ENCODE measurements at regions not wholly inside any gene's neighbourhood (a gene's known extent, or its start where the extent isn't known, plus 50 kb on each side); places are given as distances from the start of the nearest gene placed in this dataset.

DNA sequence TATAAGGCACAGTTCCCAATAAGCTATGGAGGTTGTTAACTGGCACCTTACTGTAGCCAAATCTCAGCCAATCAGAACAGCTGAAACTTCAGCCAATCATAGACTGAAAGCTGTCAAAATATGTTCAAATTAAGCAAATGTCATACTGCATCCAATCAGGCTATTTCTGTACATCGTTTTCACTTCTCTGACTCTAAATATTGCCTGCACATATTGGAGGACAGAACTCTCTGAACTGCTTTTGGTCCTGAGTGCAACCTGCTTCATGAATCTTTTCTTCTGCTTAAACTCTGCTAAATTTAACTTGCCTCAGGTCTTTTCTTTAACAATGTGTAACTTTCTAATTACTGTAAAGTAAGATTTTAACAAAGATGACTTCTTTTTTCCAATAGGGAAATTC is 1198.9 kb upstream of the PCDH7 start:
- no peak for DNase-seq (ENCODE audit: low spot score)

DNA sequence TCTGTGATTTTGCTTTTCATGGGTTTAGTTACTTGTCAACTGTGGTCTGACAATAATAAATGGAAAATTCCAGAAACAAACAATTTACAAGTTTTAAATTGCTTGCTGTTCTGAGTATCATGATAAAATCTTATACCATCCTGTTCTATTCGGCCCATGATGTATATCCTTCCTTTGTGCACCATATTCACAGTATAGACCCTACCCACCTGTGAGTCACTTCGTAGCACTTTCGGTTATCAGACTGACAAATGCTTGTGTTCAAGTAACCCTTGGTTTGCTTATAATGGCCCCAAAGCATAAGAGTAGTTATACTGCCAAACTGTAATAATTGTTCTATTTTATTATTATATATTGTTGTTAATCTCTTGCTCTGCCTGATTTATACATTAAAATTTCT is 1183.4 kb upstream of the PCDH7 start:
- no peak for DNase-seq (ENCODE audit: low spot score)

DNA sequence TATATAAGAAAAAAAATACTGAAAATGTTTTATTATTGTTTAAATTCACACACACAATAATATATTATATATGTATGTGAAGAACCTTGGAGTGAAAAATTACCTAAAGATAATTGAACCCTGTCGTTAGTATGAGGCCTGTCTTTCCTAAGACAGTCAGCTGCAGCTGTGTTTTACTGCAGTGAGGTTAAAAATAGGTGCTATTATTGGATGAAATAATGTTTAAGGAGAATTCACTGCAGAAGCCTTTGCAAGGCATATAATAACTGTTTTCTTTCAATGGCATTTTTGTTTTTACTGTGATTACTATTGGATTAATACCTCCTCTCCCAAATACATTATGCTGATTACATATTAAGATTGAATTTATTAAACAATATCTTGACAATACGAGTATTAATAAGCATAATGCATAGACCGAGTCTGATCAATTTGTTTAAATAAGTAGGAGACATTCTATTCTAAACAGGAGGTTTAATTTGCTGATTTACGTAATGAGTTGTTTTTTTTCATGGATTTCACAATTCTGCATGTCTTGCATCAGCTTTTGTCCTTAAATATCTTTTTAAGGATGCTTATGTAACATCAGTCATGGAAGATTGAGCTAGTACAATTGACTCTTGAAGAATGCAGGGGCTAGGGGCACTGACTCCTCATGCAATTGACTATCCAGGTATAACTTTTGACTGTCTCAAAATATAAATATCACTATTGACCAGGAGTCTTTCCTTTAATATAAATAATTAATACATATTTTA is 1181.1 kb upstream of the PCDH7 start:
- DNase-seq (ENCODE audit: low spot score) = no peak

DNA sequence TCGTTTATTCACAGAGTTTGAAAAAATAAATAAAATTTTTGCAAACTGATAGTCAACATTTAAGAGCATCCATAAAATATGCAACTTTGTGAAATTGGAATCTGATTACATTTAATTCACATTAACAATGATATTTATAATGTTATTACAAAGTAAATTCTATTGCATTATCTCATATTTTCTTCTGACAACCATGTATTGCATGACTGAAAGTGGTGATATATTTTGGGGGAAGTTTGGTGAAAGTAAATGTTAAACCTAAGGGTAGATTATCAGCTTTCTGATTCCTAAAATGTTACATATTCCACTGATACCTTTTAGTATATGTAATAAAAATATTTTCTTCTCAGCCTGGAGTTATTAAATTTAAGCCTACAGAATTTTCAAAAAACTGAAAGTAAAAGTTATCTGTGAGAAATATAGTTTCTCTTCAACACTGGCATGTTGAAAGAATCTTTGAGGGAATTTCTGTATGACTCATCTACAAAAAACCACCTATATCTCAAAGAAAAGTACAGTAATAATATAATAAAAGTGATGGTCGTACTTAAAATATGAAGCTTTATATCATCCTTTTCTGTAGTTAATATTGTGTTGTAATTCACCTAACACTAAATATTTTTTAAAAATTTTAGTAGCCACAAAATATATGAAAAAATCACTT is 1179.6 kb upstream of the PCDH7 start:
- no peak for DNase-seq (ENCODE audit: low spot score)

DNA sequence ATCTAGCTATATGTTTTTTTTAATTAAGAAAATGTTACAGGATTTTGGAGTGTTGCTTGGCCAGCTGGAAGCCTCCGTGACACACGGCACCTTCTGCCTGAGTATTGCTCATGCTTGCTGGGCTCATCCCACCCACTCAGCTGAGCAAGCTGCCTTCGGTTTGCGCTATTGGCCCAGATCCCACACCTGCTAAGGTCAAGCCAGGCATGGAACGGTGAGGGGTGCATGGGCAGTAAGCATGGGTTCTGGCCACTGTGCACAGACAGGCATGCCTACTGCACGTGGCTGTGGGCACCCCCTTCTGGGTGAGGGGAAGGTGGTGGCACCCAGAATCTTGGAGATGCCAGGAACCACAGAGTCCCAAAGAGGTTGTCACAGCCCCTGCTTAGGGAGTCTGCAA is 1178.4 kb upstream of the PCDH7 start:
- no peak for DNase-seq (ENCODE audit: low spot score)

DNA sequence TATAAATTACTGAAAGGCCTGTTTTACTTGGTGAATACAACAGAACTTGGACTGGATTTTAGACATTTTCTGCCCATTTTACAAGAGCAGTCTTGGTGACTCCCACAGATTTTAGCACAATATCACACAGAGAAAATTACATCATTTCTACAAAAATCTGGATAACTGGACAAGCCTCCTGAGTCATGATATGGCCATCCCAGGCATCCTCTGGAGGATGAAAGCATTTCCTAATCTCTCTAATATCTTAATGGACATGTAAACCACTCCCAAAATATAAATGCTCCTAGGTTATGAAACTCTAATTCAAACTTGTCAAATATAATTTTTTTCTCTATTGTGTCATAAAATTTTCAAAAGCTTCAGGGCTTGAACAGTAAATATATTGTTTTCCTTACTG is 1170.8 kb upstream of the PCDH7 start:
- no peak for DNase-seq (ENCODE audit: low spot score)

DNA sequence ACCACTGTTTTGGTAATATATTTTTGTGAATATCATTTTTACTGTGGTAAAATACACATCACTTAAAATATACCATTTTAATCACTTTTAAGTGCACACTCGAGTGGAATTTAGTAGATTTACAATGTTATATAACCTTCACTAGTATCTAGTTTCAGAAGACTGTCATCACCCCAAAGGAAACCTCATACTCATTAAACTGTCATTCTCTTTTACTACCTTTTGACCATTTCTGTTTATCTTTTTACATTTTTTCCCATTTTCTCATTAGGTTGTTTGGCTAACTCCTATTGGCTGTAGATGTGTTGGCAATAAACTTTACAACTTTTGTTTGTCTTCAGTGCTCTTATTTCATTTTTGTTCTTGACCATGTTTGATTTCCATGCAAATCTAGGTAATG is 1168.3 kb upstream of the PCDH7 start:
- DNase-seq (ENCODE audit: low spot score) = no peak

DNA sequence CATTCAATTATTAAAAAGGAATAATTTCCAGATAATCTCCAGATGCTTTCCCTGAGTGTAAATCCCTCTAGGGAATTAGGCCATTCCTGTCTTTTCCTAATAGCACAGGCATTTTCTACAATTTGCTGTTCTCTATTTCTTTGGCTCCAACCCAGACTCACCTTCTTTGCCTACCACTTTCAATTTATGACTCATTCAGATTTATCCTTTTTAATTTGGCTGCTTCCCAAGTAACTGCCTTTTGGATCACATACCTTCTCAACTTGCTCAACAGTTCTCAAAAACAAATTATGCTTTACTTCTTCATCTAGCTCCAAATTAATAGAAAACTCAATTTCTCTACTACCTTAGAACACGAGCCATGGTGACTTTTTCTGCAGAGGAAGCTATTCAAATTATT is 1166.3 kb upstream of the PCDH7 start:
- DNase-seq (ENCODE audit: low spot score) = peak; percentile 3

DNA sequence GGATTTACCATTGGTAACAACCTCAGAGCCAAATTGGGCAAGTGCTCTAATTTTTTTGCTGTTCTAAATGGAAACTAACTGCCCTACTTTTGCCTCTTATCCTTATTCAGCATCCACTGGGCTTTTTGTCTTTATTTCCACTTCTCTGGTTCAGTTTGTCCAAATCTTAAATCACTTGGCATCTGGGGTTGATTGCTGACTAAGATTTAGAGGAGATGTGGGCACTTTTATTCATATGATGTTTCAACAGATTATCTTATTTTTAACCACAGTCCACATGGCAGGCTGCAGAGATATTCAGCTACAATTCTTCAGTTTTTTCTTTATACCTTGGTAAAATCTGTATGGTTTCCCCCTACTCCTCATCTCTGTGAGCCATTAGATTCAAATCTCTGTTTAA is 1161.4 kb upstream of the PCDH7 start:
- no peak for DNase-seq (ENCODE audit: low spot score)

DNA sequence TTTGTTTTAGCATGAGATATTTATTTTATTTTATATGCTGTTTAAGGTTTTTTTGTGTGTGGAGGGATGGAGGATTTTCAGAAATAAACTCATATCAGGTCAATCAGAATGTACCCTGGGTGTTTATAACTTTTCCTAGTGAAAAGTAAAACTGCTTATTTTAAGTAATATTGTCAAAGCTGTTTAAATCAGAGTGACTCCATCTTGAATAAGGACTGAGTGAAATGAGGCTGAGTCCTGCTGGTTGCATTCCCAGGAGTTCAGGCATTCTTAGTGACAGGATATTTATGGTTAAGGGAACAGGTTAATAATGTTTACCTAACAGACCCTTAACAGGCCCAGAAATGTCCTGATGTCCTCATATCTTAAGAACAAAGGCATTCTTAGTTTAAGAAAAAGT is 1160.9 kb upstream of the PCDH7 start:
- no peak for DNase-seq (ENCODE audit: low spot score)

DNA sequence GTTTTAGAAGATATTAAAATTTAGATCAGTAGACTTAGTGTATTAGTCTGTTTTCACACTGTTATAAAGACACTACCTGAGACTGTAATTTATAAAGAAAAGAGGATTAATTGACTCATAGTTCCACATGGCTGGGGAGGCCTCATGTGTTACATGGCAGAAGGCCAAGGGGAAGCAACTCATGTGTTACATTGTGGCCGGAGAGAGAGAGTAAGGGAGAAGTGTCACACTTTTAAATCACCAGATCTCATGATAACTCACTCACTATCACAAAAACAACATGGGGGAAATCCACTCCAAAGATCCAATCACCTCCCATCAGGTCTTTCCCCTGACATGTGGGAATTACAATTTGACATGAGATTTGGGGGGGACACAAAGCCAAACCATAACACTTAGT is 1159.7 kb upstream of the PCDH7 start:
- DNase-seq (ENCODE audit: low spot score) = no peak

DNA sequence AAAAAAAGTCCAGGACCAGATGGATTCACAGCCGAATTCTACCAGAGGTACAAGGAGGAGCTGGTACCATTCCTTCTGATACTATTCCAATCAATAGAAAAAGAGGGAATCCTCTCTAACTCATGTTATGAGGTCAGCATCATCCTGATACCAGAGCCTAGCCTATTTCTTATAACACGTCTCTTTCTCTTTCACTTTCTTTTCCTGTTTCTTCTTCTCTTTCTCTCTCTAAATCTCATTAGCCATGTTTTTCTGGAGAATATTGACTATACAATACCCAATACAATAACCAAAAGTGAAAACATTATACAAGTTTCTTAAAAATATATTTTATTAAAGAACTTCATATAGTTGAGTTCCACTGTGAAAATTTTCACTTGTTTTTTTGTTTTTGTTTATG is 1154.9 kb upstream of the PCDH7 start:
- DNase-seq (ENCODE audit: low spot score) = no peak

DNA sequence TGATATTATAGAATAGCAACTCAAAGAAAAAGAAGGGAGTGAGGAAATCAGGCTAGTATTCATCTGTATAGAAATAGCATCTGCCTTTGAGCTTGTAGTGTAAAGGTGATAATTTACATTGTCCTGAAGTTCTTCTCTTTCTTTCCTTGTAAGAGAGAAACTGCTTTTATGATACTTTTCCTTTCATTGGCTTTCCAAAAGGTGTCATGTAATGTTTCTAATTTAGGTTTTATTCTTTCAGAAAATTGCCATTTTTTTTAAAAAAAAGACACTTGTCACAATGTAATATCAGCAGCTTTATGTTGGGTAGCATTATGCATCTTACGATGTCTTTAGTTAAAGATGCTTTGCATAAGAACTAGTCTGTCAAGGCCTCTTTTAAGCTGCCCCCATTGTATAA is 1153.8 kb upstream of the PCDH7 start:
- DNase-seq (ENCODE audit: low spot score) = no peak

DNA sequence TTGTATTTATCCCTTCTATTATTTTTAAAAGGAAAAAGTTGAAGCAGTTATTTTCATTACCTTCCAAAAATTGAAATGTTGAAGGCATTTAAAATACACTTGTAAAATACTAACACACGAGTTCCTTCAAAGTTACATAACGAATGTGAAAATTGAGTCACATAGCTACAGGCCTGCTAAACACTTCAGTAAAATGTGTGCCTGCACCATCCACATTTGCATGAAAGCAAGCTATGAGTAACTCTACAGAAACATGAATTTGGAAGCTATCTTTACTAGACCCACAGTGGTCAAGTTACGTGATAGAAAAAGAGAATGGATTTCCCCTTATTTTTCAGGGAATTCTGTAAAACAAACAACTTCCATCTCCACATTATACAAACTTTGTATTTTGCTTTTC is 1148.8 kb upstream of the PCDH7 start:
- no peak for DNase-seq (ENCODE audit: low spot score)

DNA sequence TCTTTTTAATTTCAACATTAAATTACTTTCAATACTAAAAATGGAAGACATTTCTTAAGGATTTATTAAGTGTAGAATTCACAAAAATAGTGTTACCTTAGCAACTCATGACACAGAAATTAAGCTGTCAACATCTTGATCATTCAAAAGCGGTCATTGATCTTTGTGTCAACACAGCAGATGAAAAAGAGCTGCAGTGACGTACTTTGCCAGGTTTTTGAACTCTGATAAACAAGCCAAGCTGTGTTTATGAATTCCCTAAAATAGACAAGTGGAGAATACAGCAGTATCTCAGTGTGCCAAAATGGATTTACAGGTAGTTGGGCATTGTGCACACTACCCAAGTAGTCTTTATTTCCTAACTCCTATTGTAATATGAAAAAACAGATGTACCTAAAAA is 1141.8 kb upstream of the PCDH7 start:
- no peak for DNase-seq (ENCODE audit: low spot score)

DNA sequence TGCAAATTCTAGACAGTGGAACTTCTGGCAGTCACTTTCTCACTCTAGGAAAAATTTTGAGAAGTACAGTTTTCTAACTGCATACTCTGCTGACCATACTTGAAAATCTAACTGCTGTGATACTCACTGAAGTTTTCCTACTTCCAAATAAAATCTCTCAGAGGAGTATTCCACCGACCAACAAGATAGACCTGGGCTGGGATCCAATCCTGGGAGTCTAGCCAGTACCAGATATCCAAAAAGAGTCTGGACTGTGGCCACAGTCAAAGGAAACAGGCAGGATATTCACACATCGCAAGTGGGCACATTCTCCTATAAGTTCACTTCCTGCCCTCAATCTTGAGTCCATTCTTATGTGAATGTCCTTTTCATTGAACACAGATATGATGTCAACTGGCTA is 1138.7 kb upstream of the PCDH7 start:
- DNase-seq (ENCODE audit: low spot score) = no peak

DNA sequence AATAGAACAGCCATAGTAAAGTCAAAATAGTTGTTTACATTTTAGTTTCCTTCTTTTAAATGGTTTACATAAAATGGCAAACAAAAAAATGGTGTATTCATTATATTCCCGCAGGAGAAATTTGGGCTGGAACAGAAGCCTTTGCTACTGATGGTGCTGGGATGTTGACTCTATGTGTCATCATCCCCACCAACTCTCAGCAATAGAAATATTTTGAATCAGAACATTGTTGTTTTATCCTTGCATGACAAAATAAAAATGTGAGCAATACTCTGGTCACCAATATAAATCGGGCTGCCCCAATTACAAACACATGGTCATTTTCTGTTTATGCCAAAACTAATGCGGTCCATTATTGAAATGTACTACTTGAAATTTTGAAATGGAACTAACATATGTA is 1131.6 kb upstream of the PCDH7 start:
- no peak for DNase-seq (ENCODE audit: low spot score)

DNA sequence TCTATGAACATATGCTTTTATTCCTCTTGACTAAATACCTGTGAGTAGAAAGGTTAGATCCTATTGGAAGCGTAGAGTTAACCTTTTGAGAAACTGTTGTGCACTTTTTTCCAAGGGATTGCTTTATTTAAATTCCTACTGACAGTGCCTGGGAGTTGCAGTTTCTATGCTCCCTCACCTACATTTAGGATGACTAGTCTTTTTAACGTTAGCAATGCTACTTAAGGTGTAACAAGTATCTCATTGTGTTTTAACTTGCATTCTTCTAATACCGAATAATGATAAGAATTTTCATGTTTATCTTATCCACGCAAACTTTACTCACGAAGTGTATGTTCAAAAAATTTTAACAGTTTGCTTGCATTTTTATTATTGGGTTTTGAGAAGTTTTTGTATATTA is 1123.9 kb upstream of the PCDH7 start:
- no peak for DNase-seq (ENCODE audit: low spot score)

DNA sequence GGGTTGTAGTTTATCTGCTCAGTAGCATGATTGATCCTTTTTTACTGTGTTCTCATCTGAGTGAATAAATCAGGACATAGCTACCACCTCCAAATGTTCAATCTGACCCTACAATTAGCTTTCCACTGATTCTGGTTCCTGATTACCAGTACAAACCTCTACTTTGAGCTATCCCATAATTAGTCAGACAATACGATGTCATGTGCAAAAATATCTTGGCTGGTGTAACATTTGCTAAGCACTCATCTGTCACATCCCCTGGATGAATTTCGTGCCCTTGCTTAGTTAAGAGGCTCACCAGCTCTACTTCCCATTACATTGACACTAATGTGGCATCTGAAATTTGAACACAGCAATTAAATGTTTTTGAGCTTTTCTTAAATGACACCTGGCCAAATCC is 1101.0 kb upstream of the PCDH7 start:
- DNase-seq (ENCODE audit: low spot score) = no peak

DNA sequence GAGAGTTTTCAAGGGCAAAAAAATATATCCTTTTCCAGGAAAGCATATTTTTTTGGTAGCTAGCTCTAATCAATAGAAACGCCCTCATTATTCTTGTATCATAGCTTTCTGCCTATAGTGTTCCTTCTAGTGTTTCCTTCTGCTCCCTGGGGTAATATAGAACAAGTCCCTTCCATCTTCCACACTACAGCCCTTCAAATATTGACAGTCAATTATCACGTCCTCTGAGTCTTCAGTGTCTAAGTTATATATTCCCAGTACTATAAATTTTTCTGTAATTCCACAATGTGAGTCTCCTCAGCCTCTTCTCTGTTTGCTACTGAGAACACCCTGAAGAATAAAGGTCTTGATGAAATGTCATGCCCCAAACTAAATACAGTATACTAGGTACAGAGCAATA is 1088.0 kb upstream of the PCDH7 start:
- no peak for DNase-seq (ENCODE audit: low spot score)

DNA sequence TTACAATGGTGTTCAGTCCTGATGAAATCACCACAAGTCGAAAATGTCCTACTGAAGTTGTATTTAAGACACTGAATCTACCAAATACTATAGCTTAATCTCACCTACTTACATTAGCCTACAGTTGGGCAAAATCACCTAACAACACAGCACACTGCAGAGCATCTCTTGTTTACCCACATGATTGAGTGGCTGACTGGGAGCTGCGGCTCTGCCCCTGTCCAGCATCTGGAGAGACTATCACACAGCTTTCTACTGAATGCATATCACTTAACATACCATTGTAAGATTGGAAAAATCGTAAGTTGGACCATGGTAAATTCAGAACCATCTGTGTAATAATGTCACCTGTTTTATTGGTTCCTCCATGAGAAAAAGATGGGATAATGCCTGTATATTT is 1083.2 kb upstream of the PCDH7 start:
- no peak for DNase-seq (ENCODE audit: low spot score)

DNA sequence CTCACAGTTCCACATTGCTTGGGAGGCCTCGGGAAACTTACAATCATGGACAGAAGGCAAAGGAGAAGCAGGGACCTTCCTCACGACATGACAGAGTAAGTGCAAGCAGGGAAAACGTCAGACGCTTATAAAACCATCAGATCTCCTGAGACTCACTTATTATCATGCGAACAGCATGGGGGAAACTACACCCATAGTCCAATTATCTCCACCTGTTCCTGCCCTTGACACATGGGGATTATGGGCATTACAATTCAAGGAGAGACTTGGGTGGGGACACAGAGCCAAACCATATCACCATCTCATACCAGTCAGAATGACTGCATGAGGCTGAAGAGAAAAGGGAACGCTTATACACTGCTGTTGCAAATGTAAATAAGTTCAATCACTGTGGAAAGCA is 1066.9 kb upstream of the PCDH7 start:
- DNase-seq (ENCODE audit: low spot score) = no peak

DNA sequence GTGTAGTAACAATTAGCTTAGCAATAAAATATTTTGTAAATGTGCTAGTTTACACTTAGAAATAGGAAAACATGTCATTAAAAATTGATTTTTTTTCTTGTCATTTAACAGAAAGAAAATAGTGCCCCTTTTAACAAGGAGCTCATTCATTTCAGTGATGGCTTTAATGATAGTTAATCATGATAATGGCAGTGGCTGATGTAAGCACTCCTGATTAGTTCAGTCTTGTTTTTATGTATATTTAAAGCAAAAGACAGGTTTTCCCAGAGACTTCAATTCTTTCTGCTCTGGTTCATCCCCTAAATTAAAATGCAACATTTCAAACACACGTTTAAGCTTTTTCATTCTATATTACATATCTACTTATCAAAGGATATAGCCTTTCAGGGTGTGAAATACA is 1039.5 kb upstream of the PCDH7 start:
- no peak for DNase-seq (ENCODE audit: low spot score)

DNA sequence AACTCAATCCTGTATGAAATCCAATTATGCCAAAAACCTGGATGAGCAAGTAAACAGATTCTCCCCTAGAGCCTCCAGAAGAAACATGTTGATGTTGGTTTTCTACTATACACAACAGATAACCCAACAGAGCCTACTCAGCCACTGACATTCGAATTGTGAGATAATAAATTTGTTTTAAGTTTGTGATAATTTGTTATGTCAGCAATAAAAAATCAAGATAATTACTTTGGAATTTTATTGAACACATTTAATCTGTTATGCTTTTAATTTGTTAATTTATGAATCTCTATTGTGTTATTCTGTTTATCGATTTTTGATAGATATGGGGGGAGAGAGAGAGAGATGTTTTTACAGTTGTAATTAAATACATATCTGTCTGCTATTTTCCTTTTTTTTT is 1016.1 kb upstream of the PCDH7 start:
- DNase-seq (ENCODE audit: low spot score) = no peak
